ENCODE measurements at regions not wholly inside any gene's neighbourhood (a gene's known extent, or its start where the extent isn't known, plus 50 kb on each side); places are given as distances from the start of the nearest gene placed in this dataset.

DNA sequence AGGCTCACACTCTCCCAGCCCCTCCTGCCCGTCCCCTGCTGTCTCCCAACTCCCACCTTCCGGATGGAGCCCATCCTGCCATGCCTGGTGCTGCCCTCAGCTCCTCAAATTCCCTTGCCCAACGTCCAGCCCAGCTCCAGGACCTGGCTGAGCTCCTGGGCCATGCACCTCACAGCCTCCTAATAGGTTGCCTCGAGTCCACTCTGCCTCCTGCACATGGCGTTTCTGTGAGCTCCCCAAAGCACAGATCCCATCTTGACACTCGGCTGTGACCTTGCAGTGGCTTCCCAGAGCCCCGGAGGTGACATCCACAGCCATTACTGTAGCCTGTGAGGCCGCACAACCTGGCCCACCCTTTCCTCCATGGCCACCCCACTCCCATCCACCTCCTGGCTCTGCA lies 191.9 kb upstream of the SALL3 start:
- Histone ChIP-seq H3K27ac (ENCODE audit: low read length, poor library complexity, severe bottlenecking) (no peak overlapping the region), H3K9me3 (ENCODE audit: control insufficient read depth, low read length) (no peaks in the 10 kb centered on the region), H3K9ac (ENCODE audit: low read length) (no peak overlapping the region), H3K4ac (ENCODE audit: low read depth in 1 of 2, low read length in 2 of 2) (no peak overlapping the region), H3K4me3 (ENCODE audit: insufficient read depth in 1 of 2, low read depth in 1 of 2, low read length in 2 of 2) (no peak overlapping the region), H2AFZ (ENCODE audit: low read depth, low read length) (no peak overlapping the region), H3K36me3 (ENCODE audit: control insufficient read depth in 1 of 2, insufficient read depth in 2 of 2, low read depth in 1 of 2, low read length in 2 of 2) (no peaks in the 10 kb centered on the region), H4K8ac (ENCODE audit: low read length) (no peak overlapping the region), H3K79me1 (replicated peaks; ENCODE audit: low read length, poor library complexity, severe bottlenecking) (no peaks in the 10 kb centered on the region), H2AK5ac (ENCODE audit: low read length, severe bottlenecking) (no peak overlapping the region), H2BK12ac (ENCODE audit: low read length in 2 of 2) (no peak overlapping the region), H4K91ac (ENCODE audit: low read length) (no peak overlapping the region), H3K14ac (ENCODE audit: low read length in 2 of 2) (no peak overlapping the region), H3K27me3 (ENCODE audit: control insufficient read depth in 1 of 2, insufficient read depth in 1 of 2, low read length in 2 of 2) (no peaks in the 10 kb centered on the region), H3K18ac (ENCODE audit: low read depth in 1 of 2, low read length in 2 of 2) (no peak overlapping the region), H3K23ac (ENCODE audit: low read length in 2 of 2) (no peak overlapping the region), H2BK15ac (ENCODE audit: low read depth, poor library complexity, severe bottlenecking) (no peak overlapping the region), H3K4me1 (ENCODE audit: control insufficient read depth, insufficient read depth, low read depth, low read length) (no peaks in the 10 kb centered on the region), H2BK120ac (ENCODE audit: low read depth, low read length) (no peak overlapping the region), H2BK5ac (ENCODE audit: low read depth, low read length, poor library complexity, severe bottlenecking) (no peak overlapping the region), H3K4me2 (ENCODE audit: low read length, poor library complexity, severe bottlenecking) (no peak overlapping the region)
- DNase-seq = no peak
- WGBS = 64% methylated on average over 8 of the region's 8 CpGs

DNA sequence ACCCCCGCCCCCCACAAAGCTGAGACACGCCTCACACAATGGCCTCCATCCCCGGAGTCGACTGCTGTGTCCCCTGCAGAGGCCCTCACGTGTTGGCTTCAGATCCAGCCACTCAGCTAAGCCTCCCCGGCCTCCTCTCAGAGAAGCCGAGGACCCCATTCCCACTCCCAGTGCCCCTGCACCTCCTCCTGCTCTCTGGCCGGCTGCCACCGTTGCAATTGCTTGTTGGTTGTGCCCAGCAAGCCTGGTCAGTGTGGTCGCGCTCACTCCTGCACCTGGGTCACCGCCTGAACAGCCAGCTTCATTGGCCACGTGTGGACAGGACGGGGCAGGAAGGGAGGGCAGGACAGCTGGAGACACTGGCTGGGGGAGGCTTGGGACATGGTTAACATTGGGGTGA lies 191.5 kb upstream of the SALL3 start:
- DNase-seq = no peak
- Histone ChIP-seq H3K9ac (ENCODE audit: low read length) (no peak overlapping the region), H2BK12ac (ENCODE audit: low read length in 2 of 2) (no peak overlapping the region), H3K18ac (ENCODE audit: low read depth in 1 of 2, low read length in 2 of 2) (no peak overlapping the region), H2BK15ac (ENCODE audit: low read depth, poor library complexity, severe bottlenecking) (no peak overlapping the region), H3K27me3 (ENCODE audit: control insufficient read depth in 1 of 2, insufficient read depth in 1 of 2, low read length in 2 of 2) (no peaks in the 10 kb centered on the region), H2AFZ (ENCODE audit: low read depth, low read length) (no peak overlapping the region), H4K91ac (ENCODE audit: low read length) (no peak overlapping the region), H2AK5ac (ENCODE audit: low read length, severe bottlenecking) (no peak overlapping the region), H3K4me1 (ENCODE audit: control insufficient read depth, insufficient read depth, low read depth, low read length) (no peaks in the 10 kb centered on the region), H4K8ac (ENCODE audit: low read length) (no peak overlapping the region), H3K79me1 (replicated peaks; ENCODE audit: low read length, poor library complexity, severe bottlenecking) (no peaks in the 10 kb centered on the region), H3K4me3 (ENCODE audit: insufficient read depth in 1 of 2, low read depth in 1 of 2, low read length in 2 of 2) (no peak overlapping the region), H3K36me3 (ENCODE audit: control insufficient read depth in 1 of 2, insufficient read depth in 2 of 2, low read depth in 1 of 2, low read length in 2 of 2) (no peaks in the 10 kb centered on the region), H2BK5ac (ENCODE audit: low read depth, low read length, poor library complexity, severe bottlenecking) (no peak overlapping the region), H3K4me2 (ENCODE audit: low read length, poor library complexity, severe bottlenecking) (no peak overlapping the region), H3K9me3 (ENCODE audit: control insufficient read depth, low read length) (no peaks in the 10 kb centered on the region), H2BK120ac (ENCODE audit: low read depth, low read length) (no peak overlapping the region), H3K14ac (ENCODE audit: low read length in 2 of 2) (no peak overlapping the region), H3K23ac (ENCODE audit: low read length in 2 of 2) (no peak overlapping the region), H3K27ac (ENCODE audit: low read length, poor library complexity, severe bottlenecking) (no peak overlapping the region), H3K4ac (ENCODE audit: low read depth in 1 of 2, low read length in 2 of 2) (no peak overlapping the region)
- 83% methylated on average over 14 of the region's 14 CpGs for WGBS

DNA sequence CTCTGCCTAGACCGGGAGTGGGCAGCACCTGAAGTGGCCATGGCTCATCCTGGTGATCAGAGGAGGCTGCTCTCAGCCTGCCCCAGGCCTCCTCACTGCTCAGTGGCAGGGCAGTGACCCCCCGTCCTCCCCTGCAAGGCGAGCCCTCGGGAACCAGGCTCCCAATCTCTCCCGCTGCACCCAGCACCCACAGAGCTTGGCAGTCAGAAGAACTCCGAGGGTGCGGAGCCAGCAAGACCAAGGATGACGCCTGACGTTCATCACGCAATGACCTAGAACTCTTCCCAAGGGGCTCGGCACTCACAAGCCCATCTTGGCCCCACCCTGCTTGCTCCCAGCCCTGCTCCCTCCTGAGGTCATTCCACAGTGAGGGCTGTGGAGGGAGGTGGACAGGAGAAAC lies 189.8 kb upstream of the SALL3 start:
- H2AFZ ChIP-seq (ENCODE audit: low read depth, low read length) = no peak overlapping the region
- no peaks in the 10 kb centered on the region for H3K79me1 ChIP-seq (replicated peaks; ENCODE audit: low read length, poor library complexity, severe bottlenecking)
- H2BK120ac ChIP-seq (ENCODE audit: low read depth, low read length) = no peak overlapping the region
- no peak overlapping the region for H3K4me3 ChIP-seq (ENCODE audit: insufficient read depth in 1 of 2, low read depth in 1 of 2, low read length in 2 of 2)
- no peak overlapping the region for H2BK5ac ChIP-seq (ENCODE audit: low read depth, low read length, poor library complexity, severe bottlenecking)
- no peak overlapping the region for H2BK12ac ChIP-seq (ENCODE audit: low read length in 2 of 2)
- no peak overlapping the region for H3K14ac ChIP-seq (ENCODE audit: low read length in 2 of 2)
- H3K18ac ChIP-seq (ENCODE audit: low read depth in 1 of 2, low read length in 2 of 2) = no peak overlapping the region
- no peak overlapping the region for H3K4me2 ChIP-seq (ENCODE audit: low read length, poor library complexity, severe bottlenecking)
- no peak overlapping the region for H2AK5ac ChIP-seq (ENCODE audit: low read length, severe bottlenecking)
- H2BK15ac ChIP-seq (ENCODE audit: low read depth, poor library complexity, severe bottlenecking) = no peak overlapping the region
- no peak overlapping the region for H3K4ac ChIP-seq (ENCODE audit: low read depth in 1 of 2, low read length in 2 of 2)
- H3K23ac ChIP-seq (ENCODE audit: low read length in 2 of 2) = no peak overlapping the region
- H3K9me3 ChIP-seq (ENCODE audit: control insufficient read depth, low read length) = no peaks in the 10 kb centered on the region
- no peak overlapping the region for H3K27ac ChIP-seq (ENCODE audit: low read length, poor library complexity, severe bottlenecking)
- no peak for DNase-seq
- WGBS = 79% methylated on average over 8 of the region's 11 CpGs
- H4K8ac ChIP-seq (ENCODE audit: low read length) = no peak overlapping the region
- no peaks in the 10 kb centered on the region for H3K36me3 ChIP-seq (ENCODE audit: control insufficient read depth in 1 of 2, insufficient read depth in 2 of 2, low read depth in 1 of 2, low read length in 2 of 2)
- H3K9ac ChIP-seq (ENCODE audit: low read length) = no peak overlapping the region
- no peaks in the 10 kb centered on the region for H3K27me3 ChIP-seq (ENCODE audit: control insufficient read depth in 1 of 2, insufficient read depth in 1 of 2, low read length in 2 of 2)
- H4K91ac ChIP-seq (ENCODE audit: low read length) = no peak overlapping the region
- no peaks in the 10 kb centered on the region for H3K4me1 ChIP-seq (ENCODE audit: control insufficient read depth, insufficient read depth, low read depth, low read length)

- Histone ChIP-seq H3K79me1 (replicated peaks; ENCODE audit: low read length, poor library complexity, severe bottlenecking) (no peaks in the 10 kb centered on the region), H3K4me1 (ENCODE audit: control insufficient read depth, insufficient read depth, low read depth, low read length) (no peaks in the 10 kb centered on the region), H2BK12ac (ENCODE audit: low read length in 2 of 2) (no peak overlapping the region), H3K27me3 (ENCODE audit: control insufficient read depth in 1 of 2, insufficient read depth in 1 of 2, low read length in 2 of 2) (no peaks in the 10 kb centered on the region), H3K18ac (ENCODE audit: low read depth in 1 of 2, low read length in 2 of 2) (no peak overlapping the region), H3K23ac (ENCODE audit: low read length in 2 of 2) (no peak overlapping the region), H3K27ac (ENCODE audit: low read length, poor library complexity, severe bottlenecking) (no peak overlapping the region), H2AK5ac (ENCODE audit: low read length, severe bottlenecking) (no peak overlapping the region), H3K4me3 (ENCODE audit: insufficient read depth in 1 of 2, low read depth in 1 of 2, low read length in 2 of 2) (no peak overlapping the region), H3K4ac (ENCODE audit: low read depth in 1 of 2, low read length in 2 of 2) (no peak overlapping the region), H3K14ac (ENCODE audit: low read length in 2 of 2) (no peak overlapping the region), H3K9ac (ENCODE audit: low read length) (no peak overlapping the region), H3K4me2 (ENCODE audit: low read length, poor library complexity, severe bottlenecking) (no peak overlapping the region), H3K36me3 (ENCODE audit: control insufficient read depth in 1 of 2, insufficient read depth in 2 of 2, low read depth in 1 of 2, low read length in 2 of 2) (no peaks in the 10 kb centered on the region), H3K9me3 (ENCODE audit: control insufficient read depth, low read length) (no peaks in the 10 kb centered on the region), H2BK5ac (ENCODE audit: low read depth, low read length, poor library complexity, severe bottlenecking) (no peak overlapping the region), H4K91ac (ENCODE audit: low read length) (no peak overlapping the region), H2BK120ac (ENCODE audit: low read depth, low read length) (no peak overlapping the region), H4K8ac (ENCODE audit: low read length) (no peak overlapping the region), H2BK15ac (ENCODE audit: low read depth, poor library complexity, severe bottlenecking) (no peak overlapping the region), H2AFZ (ENCODE audit: low read depth, low read length) (no peak overlapping the region)
- 59% methylated on average over 6 of the region's 6 CpGs for WGBS
- DNase-seq = no peak
Observed at GRCh38 chr18:78790511-78790910, 189.1 kb upstream of the SALL3 start.

Data from mesenchymal stem cell (in vitro differentiated cells and primary cell).